K562 (cell line): ENCODE measurements at regions not wholly inside any gene's neighbourhood (a gene's known extent, or its start where the extent isn't known, plus 50 kb on each side); places are given as distances from the start of the nearest gene placed in this dataset.
A peak's percentile ranks its signal among the peaks of the same experiment; 100 is the strongest.

Experiments
- CTCF ChIP-seq, 3 experiments: IDR thresholded peaks in 2 of 3; conservative IDR thresholded peaks in 1 of 3; 2 replicates each; pipeline ENCODE4 v1.5.1; 2011 to 2012; ENCODE audit warnings: low read length in 3 of 3, mild to moderate bottlenecking in 3 of 3, control low read depth in 2 of 3, improper control_type of control experiment in 1 of 3, inconsistent platforms in 1 of 3, low read depth in 1 of 3, mixed read lengths in 1 of 3, moderate library complexity in 1 of 3; ENCODE audit not compliant: insufficient read depth in 2 of 3
- NFYB ChIP-seq: IDR thresholded peaks from 2 replicates; pipeline ENCODE4 v1.6.1; 2011; ENCODE audit warnings: mild to moderate bottlenecking, moderate library complexity; ENCODE audit not compliant: insufficient read length; ENCODE audit errors: extremely low read depth
- PHB2 ChIP-seq: fragments of 450-650 bp; IDR thresholded peaks from 2 replicates; pipeline ENCODE4 v1.6.1; 2017; ENCODE audit warnings: low read depth
- POLR2A ChIP-seq: fragments of 450-650 bp; conservative IDR thresholded peaks from 2 replicates; pipeline ENCODE4 v1.6.1; 2016
- PRPF4 ChIP-seq: fragments of 200-400 bp; formaldehyde crosslinking; IDR thresholded peaks from one replicate; pipeline ENCODE4 v1.6.1; 2017; ENCODE audit warnings: low read length, low read depth, mild to moderate bottlenecking; ENCODE audit not compliant: insufficient read depth, poor library complexity, severe bottlenecking
- THAP7 ChIP-seq: fragments of 250-450 bp; sonication (Bioruptor Pico); IDR thresholded peaks from 2 replicates; pipeline ENCODE4 v1.5.0; 2021
- USF2 ChIP-seq: sonication (generic); formaldehyde crosslinking; IDR thresholded peaks from 2 replicates; pipeline ENCODE4 v1.5.0; 2020; ENCODE audit warnings: missing genetic modification reagents
- ZBTB40 ChIP-seq, 2 experiments: fragments of 450-650 bp in 1 of 2; sonication (generic) in 1 of 2; formaldehyde crosslinking in 1 of 2; IDR thresholded peaks; 2 replicates each; pipeline versions ENCODE4 v1.7.1 to v1.9.0; 2016 to 2022; ENCODE audit warnings: inconsistent platforms in 1 of 2, mild to moderate bottlenecking in 1 of 2, missing genetic modification reagents in 1 of 2
- ZNF140 ChIP-seq: fragments of 250-450 bp; sonication (Bioruptor Pico); IDR thresholded peaks from 2 replicates; pipeline ENCODE4 v1.8.0; 2021; ENCODE audit warnings: moderate library complexity, mild to moderate bottlenecking, inconsistent platforms
- ZNF512 ChIP-seq: IDR thresholded peaks from 2 replicates; pipeline ENCODE4 v1.6.1; 2016; ENCODE audit warnings: missing genetic modification characterization, missing compliant biosample characterization
- ZNF785 ChIP-seq: fragments of 250-450 bp; sonication (Bioruptor Pico); IDR thresholded peaks from 2 replicates; pipeline ENCODE4 v1.4.0; 2020; ENCODE audit warnings: mild to moderate bottlenecking

- no peak for TF ChIP-seq PRPF4
- peak; percentile 73 to 97 (median 88) for TF ChIP-seq CTCF (IDR thresholded peaks at IDR 0.05 in 2 of 3, conservative IDR thresholded peaks at IDR 0.05 in 1 of 3; ENCODE audit: insufficient read depth in 2 of 3, low read depth in 1 of 3, low read length in 3 of 3)
- no peak for TF ChIP-seq THAP7 (CRISPR knock-in tag)
- TF ChIP-seq PHB2, result no peak
- TF ChIP-seq ZBTB40 (IDR thresholded peaks at IDR 0.05), result no peak
- no peak for TF ChIP-seq ZBTB40 (CRISPR knock-in tag; IDR thresholded peaks at IDR 0.05)
- TF ChIP-seq ZNF512 (tag), result no peak
- TF ChIP-seq NFYB, result no peak
- TF ChIP-seq ZNF140 (CRISPR knock-in tag), result no peak
- TF ChIP-seq USF2, result no peak
- TF ChIP-seq POLR2A, result no peak
- no peak for TF ChIP-seq ZNF785 (CRISPR knock-in tag)
Observed at GRCh38 chr18:22332590-22332989, 85.1 kb downstream of the CTAGE1 start.
